ENCODE measurements at regions not wholly inside any gene's neighbourhood (a gene's known extent, or its start where the extent isn't known, plus 50 kb on each side); places are given as distances from the start of the nearest gene placed in this dataset.

GRCh38 chr9:108709997-108710396 is 145.8 kb downstream of the ACTL7B start:
- no peak for DNase-seq

GRCh38 chr9:108709126-108709525 is 146.7 kb downstream of the ACTL7B start:
- no peak for DNase-seq

GRCh38 chr9:108708448-108708847 is 147.3 kb downstream of the ACTL7B start:
- DNase-seq: no peak

GRCh38 chr9:108707120-108707519 is 148.7 kb downstream of the ACTL7B start:
- DNase-seq: no peak

- DNase-seq: no peak
Measured at GRCh38 chr9:108704156-108704852, 151.5 kb downstream of the ACTL7B start.

- no peak for DNase-seq
Measured at GRCh38 chr9:108703429-108703828, 152.4 kb downstream of the ACTL7B start.

- no peak for DNase-seq
Measured at GRCh38 chr9:108702681-108703080, 153.1 kb downstream of the ACTL7B start.

- no peak for DNase-seq
Measured at GRCh38 chr9:108698801-108699200, 157.0 kb downstream of the ACTL7B start.

- DNase-seq: no peak
Measured at GRCh38 chr9:108698231-108698630, 157.6 kb downstream of the ACTL7B start.

- no peak for DNase-seq
Measured at GRCh38 chr9:108696156-108696555, 159.6 kb downstream of the ACTL7B start.

GRCh38 chr9:108694170-108694569 is 161.6 kb downstream of the ACTL7B start:
- DNase-seq: no peak

GRCh38 chr9:108691614-108692013 is 164.2 kb downstream of the ACTL7B start:
- DNase-seq: no peak

- no peak for DNase-seq
Measured at GRCh38 chr9:108688676-108689075, 167.1 kb downstream of the ACTL7B start.

GRCh38 chr9:108688051-108688450 is 167.7 kb downstream of the ACTL7B start:
- no peak for DNase-seq

- DNase-seq: no peak
Measured at GRCh38 chr9:108687006-108687987, 168.5 kb downstream of the ACTL7B start.

GRCh38 chr9:108684288-108685025 is 171.3 kb downstream of the ACTL7B start:
- no peak for DNase-seq

GRCh38 chr9:108683245-108683644 is 172.5 kb downstream of the ACTL7B start:
- no peak for DNase-seq

GRCh38 chr9:108681851-108682590 is 173.8 kb downstream of the ACTL7B start:
- DNase-seq: no peak

GRCh38 chr9:108680946-108681345 is 174.8 kb downstream of the ACTL7B start:
- no peak for DNase-seq

- no peak for DNase-seq
Measured at GRCh38 chr9:108677776-108678175, 178.0 kb downstream of the ACTL7B start.

GRCh38 chr9:108676355-108676754 is 179.4 kb downstream of the ACTL7B start:
- no peak for DNase-seq

GRCh38 chr9:108675708-108676107 is 180.1 kb downstream of the ACTL7B start:
- no peak for DNase-seq
